Stomach (tissue), 4 donors: ENCODE measurements at regions not wholly inside any gene's neighbourhood (a gene's known extent, or its start where the extent isn't known, plus 50 kb on each side); places are given as distances from the start of the nearest gene placed in this dataset.

ENCODE experiments used
- CTCF ChIP-seq, 7 experiments: fragments of 450-650 bp in 4 of 7; fragments of 200-600 bp in 3 of 7; sonication (generic) in 3 of 7; IDR thresholded peaks; one replicate each; pipeline ENCODE4 v1.5.1; 2016 to 2019; ENCODE audit warnings: antibody characterized with exemption in 7 of 7, control low read depth in 2 of 7, mild to moderate bottlenecking in 1 of 7
- EP300 ChIP-seq: sonication (generic); formaldehyde crosslinking; IDR thresholded peaks from one replicate; pipeline ENCODE4 v1.6.1; 2017; ENCODE audit warnings: antibody characterized with exemption
- POLR2A ChIP-seq, 4 donors: fragments of 450-650 bp; IDR thresholded peaks; one replicate each; pipeline ENCODE4 v1.6.1; 2016; ENCODE audit warnings: antibody characterized with exemption in 4 of 4, control low read depth in 2 of 4, mild to moderate bottlenecking in 1 of 4, moderate library complexity in 1 of 4
- POLR2AphosphoS5 ChIP-seq, 3 donors: sonication (generic); formaldehyde crosslinking; IDR thresholded peaks; one replicate each; pipeline ENCODE4 v1.6.1; 2016; ENCODE audit warnings: antibody characterized with exemption in 3 of 3

- TF ChIP-seq POLR2A (IDR thresholded peaks at IDR 0.05): no peak
- no peak for TF ChIP-seq CTCF (IDR thresholded peaks at IDR 0.05)
- TF ChIP-seq POLR2AphosphoS5 (IDR thresholded peaks at IDR 0.05): no peak
- TF ChIP-seq EP300: no peak
These were observed 289.0 kb upstream of the RASGRP1 start for GRCh38 chr15:38853608-38854007.
